SU-DHL-6 (cell line): ENCODE measurements at regions not wholly inside any gene's neighbourhood (a gene's known extent, or its start where the extent isn't known, plus 50 kb on each side); places are given as distances from the start of the nearest gene placed in this dataset.
A peak's percentile ranks its signal among the peaks of the same experiment; 100 is the strongest.
"Not testable (repeated sequence)": the region's sequence is repeated elsewhere in the genome, so short reads cannot be mapped to it uniquely, and the experiment has no call there.

Source experiments
- H2AFZ ChIP-seq: fragments of 200-600 bp; sonication (generic); 2 replicates; pipeline ENCODE4 v1.6.1; 2014; ENCODE audit warnings: low read depth, mild to moderate bottlenecking, moderate library complexity, mixed read lengths, antibody characterized with exemption, low read length; ENCODE audit not compliant: severe bottlenecking
- H3F3A ChIP-seq: fragments of 200-600 bp; shearing (Covaris generic); 2 replicates; pipeline ENCODE4 v1.6.0; 2016; ENCODE audit warnings: antibody characterized with exemption, mild to moderate bottlenecking; ENCODE audit not compliant: insufficient read depth
- H3K27ac ChIP-seq: fragments of 200-600 bp; sonication (generic); 2 replicates; pipeline ENCODE4 v1.5.1; 2016; ENCODE audit warnings: low read depth, mild to moderate bottlenecking, low read length, moderate library complexity, mixed read lengths
- H3K27me3 ChIP-seq: fragments of 200-600 bp; sonication (generic), shearing (Covaris generic); 2 replicates; pipeline ENCODE4 v1.6.0; 2014; ENCODE audit warnings: mild to moderate bottlenecking, low read length
- H3K36me3 ChIP-seq: fragments of 200-600 bp; sonication (generic); 2 replicates; pipeline ENCODE4 v1.6.1; 2014; ENCODE audit warnings: mild to moderate bottlenecking, low read length, mixed read lengths
- H3K4me2 ChIP-seq: fragments of 300-600, 200-600 bp; shearing (Covaris generic), sonication (generic); 2 replicates; pipeline ENCODE4 v1.6.0; 2014; ENCODE audit warnings: low read length, low read depth, mild to moderate bottlenecking; ENCODE audit not compliant: poor library complexity, severe bottlenecking
- H3K4me3 ChIP-seq: fragments of 200-600 bp; sonication (generic); 2 replicates; pipeline ENCODE4 v1.5.1; 2014; ENCODE audit warnings: antibody characterized with exemption, low read length, mild to moderate bottlenecking, mixed read lengths; ENCODE audit not compliant: insufficient read depth, poor library complexity, severe bottlenecking
- H3K79me2 ChIP-seq: fragments of 200-600 bp; sonication (generic); 2 replicates; pipeline ENCODE4 v1.6.1; 2014; ENCODE audit warnings: mild to moderate bottlenecking, low read length, moderate library complexity; ENCODE audit not compliant: insufficient read depth
- H3K9ac ChIP-seq: fragments of 200-600 bp; sonication (generic); 2 replicates; pipeline ENCODE4 v1.7.0; 2014; ENCODE audit warnings: mild to moderate bottlenecking, low read length
- H3K9me2 ChIP-seq: fragments of 200-600 bp; sonication (generic); replicated peaks from 2 replicates; pipeline ENCODE4 v1.6.1; 2014; ENCODE audit warnings: low read length; ENCODE audit not compliant: insufficient read depth
- H3K9me3 ChIP-seq: fragments of 200-600 bp; sonication (generic); 2 replicates; pipeline ENCODE4 v1.6.1; 2014; ENCODE audit warnings: low read length, mixed read lengths; ENCODE audit not compliant: insufficient read depth
- H4K20me1 ChIP-seq: fragments of 200-600 bp; sonication (generic); 2 replicates; pipeline ENCODE4 v1.6.1; 2014; ENCODE audit warnings: low read depth, mild to moderate bottlenecking, antibody characterized with exemption, low read length, moderate library complexity, mixed read lengths
- CTCF ChIP-seq: fragments of 200-600 bp; sonication (generic); IDR thresholded peaks from one replicate; pipeline ENCODE4 v1.5.1; 2017; ENCODE audit warnings: antibody characterized with exemption, mild to moderate bottlenecking, low read length, moderate library complexity; ENCODE audit not compliant: insufficient read depth, poor library complexity, severe bottlenecking
- EZH2phosphoT487 ChIP-seq: fragments of 200-600 bp; sonication (generic), shearing (Covaris generic); conservative IDR thresholded peaks from 2 replicates; pipeline ENCODE4 v1.6.1; 2018; ENCODE audit warnings: mild to moderate bottlenecking, antibody characterized with exemption, low read length, moderate library complexity, mixed read lengths

GRCh38 chr3:59364496-59364895, 314.7 kb upstream of the CFAP20DC start:
- H2AFZ ChIP-seq, result no peak overlapping the region
- no peak overlapping the region for H3K9ac ChIP-seq
- H3F3A ChIP-seq, result no peaks in the 10 kb centered on the region
- no peak overlapping the region for H3K4me3 ChIP-seq
- no peaks in the 10 kb centered on the region; the same call in 1 of the 2 replicates for H3K36me3 ChIP-seq
- no peaks in the 10 kb centered on the region for H3K9me2 ChIP-seq
- no peaks in the 10 kb centered on the region for H3K27me3 ChIP-seq
- no peaks in the 10 kb centered on the region for H3K9me3 ChIP-seq
- H3K79me2 ChIP-seq, result no peaks in the 10 kb centered on the region
- H3K4me2 ChIP-seq, result no peak overlapping the region
- TF ChIP-seq EZH2phosphoT487 (no peak), CTCF (no peak)
- H3K27ac ChIP-seq, result no peak overlapping the region
- H4K20me1 ChIP-seq, result no peaks in the 10 kb centered on the region

GRCh38 chr3:59360312-59360711, 310.5 kb upstream of the CFAP20DC start:
- not testable (repeated sequence) for H2AFZ ChIP-seq, H4K20me1 ChIP-seq, H3K4me2 ChIP-seq, H3K79me2 ChIP-seq, H3K9me2 ChIP-seq, H3K9me3 ChIP-seq, H3F3A ChIP-seq, H3K27me3 ChIP-seq, H3K9ac ChIP-seq, H3K27ac ChIP-seq, H3K36me3 ChIP-seq, H3K4me3 ChIP-seq

GRCh38 chr3:59341459-59341858, 291.6 kb upstream of the CFAP20DC start:
- TF ChIP-seq CTCF, result no peak
- TF ChIP-seq EZH2phosphoT487, result no peak
- no peaks in the 10 kb centered on the region for H3K36me3 ChIP-seq
- H4K20me1 ChIP-seq, result no peaks in the 10 kb centered on the region
- no peak overlapping the region for H3K4me2 ChIP-seq
- H3K4me3 ChIP-seq, result no peak overlapping the region
- no peaks in the 10 kb centered on the region for H3K9me2 ChIP-seq
- H2AFZ ChIP-seq, result no peak overlapping the region
- H3F3A ChIP-seq, result no peaks in the 10 kb centered on the region
- no peak overlapping the region for H3K27ac ChIP-seq
- no peaks in the 10 kb centered on the region for H3K9me3 ChIP-seq
- no peaks in the 10 kb centered on the region for H3K79me2 ChIP-seq
- no peak overlapping the region for H3K9ac ChIP-seq
- no peaks in the 10 kb centered on the region for H3K27me3 ChIP-seq

GRCh38 chr3:59339818-59340217, 290.0 kb upstream of the CFAP20DC start:
- Histone ChIP-seq H3K9me3 (no peaks in the 10 kb centered on the region), H3K4me2 (peak overlapping the region; percentile 11), H3K4me3 (no peak overlapping the region), H4K20me1 (no peaks in the 10 kb centered on the region), H3K36me3 (no peaks in the 10 kb centered on the region), H3K27ac (no peak overlapping the region), H3K9ac (no peak overlapping the region), H3K79me2 (no peaks in the 10 kb centered on the region), H3K9me2 (no peaks in the 10 kb centered on the region), H3K27me3 (no peaks in the 10 kb centered on the region), H2AFZ (peak overlapping the region; percentile 60), H3F3A (no peaks in the 10 kb centered on the region)
- no peak for TF ChIP-seq CTCF
- no peak for TF ChIP-seq EZH2phosphoT487
